ENCODE measurements at regions not wholly inside any gene's neighbourhood (a gene's known extent, or its start where the extent isn't known, plus 50 kb on each side); places are given as distances from the start of the nearest gene placed in this dataset.
A peak's percentile ranks its signal among the peaks of the same experiment; 100 is the strongest.

- TF ChIP-seq GLI4 (CRISPR knock-in tag; IDR thresholded peaks at IDR 0.05; ENCODE audit: borderline replicate concordance) (no peak), ZNF382 (CRISPR knock-in tag; IDR thresholded peaks at IDR 0.05; ENCODE audit: borderline replicate concordance) (no peak), PTBP1 (IDR thresholded peaks at IDR 0.05; ENCODE audit: low read depth, low read length, poor library complexity, severe bottlenecking) (no peak), MLLT10 (CRISPR knock-in tag; IDR thresholded peaks at IDR 0.05) (no peak), ZSCAN25 (CRISPR knock-in tag; IDR thresholded peaks at IDR 0.05) (0 out of 2 replicates have a peak, but pooled peaks have one; percentile 45), PITX1 (CRISPR knock-in tag; IDR thresholded peaks at IDR 0.05) (peak; percentile 34; the same call in 1 of the 2 replicates), XBP1 (CRISPR knock-in tag; IDR thresholded peaks at IDR 0.05) (peak; percentile 97), PPARG (CRISPR knock-in tag; conservative IDR thresholded peaks at IDR 0.05) (no peak)
- TF ChIP-seq, protein P1, sequence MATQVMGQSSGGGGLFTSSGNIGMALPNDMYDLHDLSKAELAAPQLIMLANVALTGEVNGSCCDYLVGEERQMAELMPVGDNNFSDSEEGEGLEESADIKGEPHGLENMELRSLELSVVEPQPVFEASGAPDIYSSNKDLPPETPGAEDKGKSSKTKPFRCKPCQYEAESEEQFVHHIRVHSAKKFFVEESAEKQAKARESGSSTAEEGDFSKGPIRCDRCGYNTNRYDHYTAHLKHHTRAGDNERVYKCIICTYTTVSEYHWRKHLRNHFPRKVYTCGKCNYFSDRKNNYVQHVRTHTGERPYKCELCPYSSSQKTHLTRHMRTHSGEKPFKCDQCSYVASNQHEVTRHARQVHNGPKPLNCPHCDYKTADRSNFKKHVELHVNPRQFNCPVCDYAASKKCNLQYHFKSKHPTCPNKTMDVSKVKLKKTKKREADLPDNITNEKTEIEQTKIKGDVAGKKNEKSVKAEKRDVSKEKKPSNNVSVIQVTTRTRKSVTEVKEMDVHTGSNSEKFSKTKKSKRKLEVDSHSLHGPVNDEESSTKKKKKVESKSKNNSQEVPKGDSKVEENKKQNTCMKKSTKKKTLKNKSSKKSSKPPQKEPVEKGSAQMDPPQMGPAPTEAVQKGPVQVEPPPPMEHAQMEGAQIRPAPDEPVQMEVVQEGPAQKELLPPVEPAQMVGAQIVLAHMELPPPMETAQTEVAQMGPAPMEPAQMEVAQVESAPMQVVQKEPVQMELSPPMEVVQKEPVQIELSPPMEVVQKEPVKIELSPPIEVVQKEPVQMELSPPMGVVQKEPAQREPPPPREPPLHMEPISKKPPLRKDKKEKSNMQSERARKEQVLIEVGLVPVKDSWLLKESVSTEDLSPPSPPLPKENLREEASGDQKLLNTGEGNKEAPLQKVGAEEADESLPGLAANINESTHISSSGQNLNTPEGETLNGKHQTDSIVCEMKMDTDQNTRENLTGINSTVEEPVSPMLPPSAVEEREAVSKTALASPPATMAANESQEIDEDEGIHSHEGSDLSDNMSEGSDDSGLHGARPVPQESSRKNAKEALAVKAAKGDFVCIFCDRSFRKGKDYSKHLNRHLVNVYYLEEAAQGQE (IDR thresholded peaks at IDR 0.05; ENCODE audit: borderline replicate concordance in 1 of 2, low read depth in 1 of 2, low read length in 2 of 2) = no peak
Measured at GRCh38 chr5:82408033-82408432, 129.9 kb upstream of the RPS23 start (continued).

DNA sequence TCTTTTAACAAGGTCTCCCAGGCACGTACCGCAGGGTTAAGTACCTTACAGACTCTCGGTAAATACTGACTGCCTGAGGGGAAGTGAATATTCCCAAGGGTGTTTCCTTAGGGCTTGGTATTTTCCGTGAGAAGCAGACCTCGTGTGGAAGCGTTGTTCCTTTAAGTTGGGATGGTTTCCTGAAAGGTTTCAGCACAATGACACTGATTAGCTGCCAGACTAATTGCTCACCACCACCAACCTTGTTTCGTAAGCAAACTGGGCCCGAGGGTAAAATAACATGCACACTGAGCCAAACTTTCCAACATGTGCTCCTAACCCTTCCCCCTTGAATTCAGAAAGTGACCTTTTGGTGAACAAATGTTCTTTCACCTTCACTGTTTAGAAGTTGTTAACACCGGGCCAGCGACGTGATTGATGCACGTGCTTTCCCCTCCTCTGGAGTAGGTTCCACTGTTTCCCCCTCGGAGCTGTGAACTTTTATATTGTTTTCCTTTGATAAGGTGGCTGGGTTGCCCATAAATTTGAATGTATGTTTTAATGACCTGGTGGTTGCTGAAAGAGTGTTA is 128.1 kb upstream of the RPS23 start:
- intact Hi-C loops (cut with micrococcal nuclease; ENCODE audit: unreplicated experiment) = no loop called here
- Histone ChIP-seq H3K36me3 (replicated peaks in 1 of 2; ENCODE audit: control insufficient read depth in 1 of 2, insufficient read depth in 2 of 2, low read length in 2 of 2) (no peaks in the 10 kb centered on the region), H3K27ac (ENCODE audit: extremely low read length, insufficient read depth, low read length) (no peak overlapping the region), H3K4me2 (ENCODE audit: low read depth, low read length) (no peak overlapping the region), H3K4me1 (ENCODE audit: insufficient read depth, low read length) (peaks cover 29% of the 10 kb centered on the region), H3K9me3 (ENCODE audit: low read length) (peaks cover 22% of the 10 kb centered on the region), H3K4me3 (replicated peaks in 1 of 3; ENCODE audit: insufficient read depth in 1 of 3, low read depth in 2 of 3, low read length in 3 of 3) (no peak overlapping the region), H3K79me2 (ENCODE audit: insufficient read depth, low read length) (no peaks in the 10 kb centered on the region), H3K9ac (ENCODE audit: insufficient read depth, low read depth, low read length) (no peak overlapping the region), H2AFZ (ENCODE audit: low read length) (no peak overlapping the region), H3K27me3 (ENCODE audit: control insufficient read depth in 1 of 2, insufficient read depth in 2 of 2, low read length in 2 of 2) (no peaks in the 10 kb centered on the region), H4K20me1 (ENCODE audit: insufficient read depth, low read length) (no peaks in the 10 kb centered on the region)
- ChIA-PET POLR2A (no interaction called here), CTCF (ENCODE audit: low intra/inter-chr PET ratio, low total read pairs) (no interaction called here)
- no peak for ATAC-seq
- no TSS peak for BruUV-seq (replicated peaks)
- in situ Hi-C loops (cut with HindIII; ENCODE audit: extremely low pct_ligation_motif_present, low pct_unique_long_range_greater_than_20kb) = no loop called here
- WGBS (ENCODE audit: low lambda C conversion rate) = 93% methylated on average over 13 of the region's 13 CpGs
- FAIRE-seq = no peak
- DNase-seq (ENCODE audit: low spot score) = no peak
- TF ChIP-seq NFE2 (CRISPR knock-in tag; IDR thresholded peaks at IDR 0.05) (no peak), ZNF253 (CRISPR knock-in tag; IDR thresholded peaks at IDR 0.05; ENCODE audit: borderline replicate concordance) (no peak), CHCHD3 (CRISPR knock-in tag; IDR thresholded peaks at IDR 0.05) (no peak), ZNF224 (CRISPR knock-in tag; IDR thresholded peaks at IDR 0.05) (no peak), ZBED4 (CRISPR knock-in tag; IDR thresholded peaks at IDR 0.05; ENCODE audit: borderline replicate concordance) (no peak), SMAD9 (CRISPR knock-in tag; IDR thresholded peaks at IDR 0.05) (no peak), SMARCC2 (IDR thresholded peaks at IDR 0.05) (no peak), MXD4 (CRISPR knock-in tag; IDR thresholded peaks at IDR 0.05) (no peak)

Data from HepG2 (cell line).